H9 (cell line): ENCODE measurements at regions not wholly inside any gene's neighbourhood (a gene's known extent, or its start where the extent isn't known, plus 50 kb on each side); places are given as distances from the start of the nearest gene placed in this dataset.

Source experiments
- DNase-seq: peaks from one replicate; pipeline ENCODE4 v3.0.0-alpha.2; 2017
- H2AFZ ChIP-seq: one replicate; pipeline ENCODE4 v1.6.1; 2013; ENCODE audit warnings: mild to moderate bottlenecking, low read length, control low read depth, moderate library complexity
- H2AK5ac ChIP-seq: 2 replicates; pipeline ENCODE4 v1.6.1; 2013; ENCODE audit warnings: low read length, control low read depth, mixed read lengths; ENCODE audit not compliant: insufficient read length
- H2BK120ac ChIP-seq: one replicate; pipeline ENCODE4 v1.6.1; 2013; ENCODE audit warnings: low read depth, mild to moderate bottlenecking, low read length, control low read depth, inconsistent platforms; ENCODE audit not compliant: poor library complexity, severe bottlenecking
- H2BK12ac ChIP-seq: 2 replicates; pipeline ENCODE4 v1.6.1; 2013; ENCODE audit warnings: low read length, control low read depth, mixed read lengths, low read depth; ENCODE audit not compliant: insufficient read length
- H2BK15ac ChIP-seq: 2 replicates; pipeline ENCODE4 v1.6.1; 2013; ENCODE audit warnings: low read depth, low read length, control low read depth
- H2BK20ac ChIP-seq: one replicate; pipeline ENCODE4 v1.6.1; 2013; ENCODE audit warnings: low read depth, mild to moderate bottlenecking, low read length, control low read depth, inconsistent platforms; ENCODE audit not compliant: poor library complexity, severe bottlenecking
- H2BK5ac ChIP-seq: 2 replicates; pipeline ENCODE4 v1.6.1; 2013; ENCODE audit warnings: low read length, control low read depth, mixed read lengths; ENCODE audit not compliant: insufficient read length
- H3K14ac ChIP-seq: 2 replicates; pipeline ENCODE4 v1.6.1; 2013; ENCODE audit warnings: low read length, control low read depth; ENCODE audit not compliant: insufficient read depth
- H3K18ac ChIP-seq: 2 replicates; pipeline ENCODE4 v1.6.1; 2013; ENCODE audit warnings: low read depth, mild to moderate bottlenecking, mixed read lengths, low read length, control low read depth; ENCODE audit not compliant: insufficient read length
- H3K23ac ChIP-seq: 2 replicates; pipeline ENCODE4 v1.6.1; 2013; ENCODE audit warnings: low read length, control low read depth, mixed read lengths, low read depth; ENCODE audit not compliant: insufficient read length
- H3K23me2 ChIP-seq: 2 replicates; pipeline ENCODE4 v1.6.1; 2013; ENCODE audit warnings: low read depth, mild to moderate bottlenecking, mixed read lengths, low read length, control low read depth; ENCODE audit not compliant: insufficient read length, poor library complexity, severe bottlenecking
- H3K27ac ChIP-seq: 2 replicates; pipeline ENCODE4 v1.5.1; 2013; ENCODE audit warnings: low read length, control low read depth, mixed read lengths, low read depth; ENCODE audit not compliant: insufficient read length
- H3K27me3 ChIP-seq: 2 replicates; pipeline ENCODE4 v1.6.1; 2013; ENCODE audit warnings: low read length, control low read depth, inconsistent platforms; ENCODE audit not compliant: insufficient read depth
- H3K4ac ChIP-seq: 2 replicates; pipeline ENCODE4 v1.6.1; 2013; ENCODE audit warnings: low read depth, mild to moderate bottlenecking, control low read depth, inconsistent platforms, low read length, moderate library complexity
- H3K4me1 ChIP-seq: 2 replicates; pipeline ENCODE4 v1.6.1; 2013; ENCODE audit warnings: low read length, control low read depth, inconsistent platforms; ENCODE audit not compliant: insufficient read depth
- H3K4me2 ChIP-seq: 2 replicates; pipeline ENCODE4 v1.6.1; 2013; ENCODE audit warnings: low read length, control low read depth, mixed read lengths; ENCODE audit not compliant: insufficient read length, insufficient read depth
- H3K56ac ChIP-seq: 2 replicates; pipeline ENCODE4 v1.6.1; 2013; ENCODE audit warnings: low read depth, mild to moderate bottlenecking, mixed read lengths, low read length, control low read depth; ENCODE audit not compliant: insufficient read length
- H3K79me1 ChIP-seq: 2 replicates; pipeline ENCODE4 v1.6.1; 2013; ENCODE audit warnings: low read depth, mild to moderate bottlenecking, moderate library complexity, low read length, control low read depth, inconsistent platforms; ENCODE audit not compliant: insufficient read depth, poor library complexity, severe bottlenecking
- H3K79me2 ChIP-seq: 2 replicates; pipeline ENCODE4 v1.6.1; 2013; ENCODE audit warnings: low read length, control low read depth, inconsistent platforms; ENCODE audit not compliant: insufficient read depth
- H3K9ac ChIP-seq: 2 replicates; pipeline ENCODE4 v1.6.1; 2013; ENCODE audit warnings: low read length, control low read depth, mixed read lengths; ENCODE audit not compliant: insufficient read length; ENCODE audit errors: extremely low read depth
- H3K9me3 ChIP-seq: one replicate; pipeline ENCODE4 v1.6.1; 2013; ENCODE audit warnings: low read depth, low read length, inconsistent platforms; ENCODE audit not compliant: control insufficient read depth
- H3T11ph ChIP-seq: one replicate; pipeline ENCODE4 v1.6.1; 2013; ENCODE audit warnings: mild to moderate bottlenecking, low read length, control low read depth, inconsistent platforms
- H4K20me1 ChIP-seq: one replicate; pipeline ENCODE4 v1.6.1; 2013; ENCODE audit not compliant: control insufficient read depth, insufficient read length, insufficient read depth
- H4K5ac ChIP-seq: 2 replicates; pipeline ENCODE4 v1.6.1; 2013; ENCODE audit warnings: low read depth, mild to moderate bottlenecking, mixed read lengths, low read length, control low read depth; ENCODE audit not compliant: insufficient read length
- H4K8ac ChIP-seq: replicated peaks from 2 replicates; pipeline ENCODE4 v1.6.1; 2013; ENCODE audit warnings: low read length, control low read depth, mixed read lengths, low read depth; ENCODE audit not compliant: insufficient read length
- H4K91ac ChIP-seq: 2 replicates; pipeline ENCODE4 v1.6.1; 2013; ENCODE audit warnings: low read depth, mild to moderate bottlenecking, moderate library complexity, mixed read lengths, low read length, control low read depth; ENCODE audit not compliant: insufficient read length
- H3K27ac Mint-ChIP-seq, 3 experiments: 2 replicates in 2 of 3; 3 replicates in 1 of 3; pipeline ENCODE4 v1.8.0; 2020 to 2021; ENCODE audit warnings: mixed read lengths in 3 of 3, mild to moderate bottlenecking in 1 of 3, moderate library complexity in 1 of 3
- H3K27me3 Mint-ChIP-seq: 2 replicates; pipeline ENCODE4 v1.8.0; 2021; ENCODE audit warnings: low read depth, mild to moderate bottlenecking, moderate library complexity, mixed read lengths
- H3K36me3 Mint-ChIP-seq, 3 experiments: 2 replicates in 2 of 3; 3 replicates in 1 of 3; pipeline ENCODE4 v1.8.0; 2020 to 2021; ENCODE audit warnings: low read depth in 3 of 3, mixed read lengths in 3 of 3; ENCODE audit not compliant: insufficient read depth in 1 of 3
- H3K4me1 Mint-ChIP-seq, 2 experiments: 2 replicates each; pipeline ENCODE4 v1.8.0; 2020; ENCODE audit warnings: mixed read lengths in 2 of 2
- H3K4me3 Mint-ChIP-seq, 2 experiments: 2 replicates in 1 of 2; 3 replicates in 1 of 2; pipeline ENCODE4 v1.8.0; 2020 to 2021; ENCODE audit warnings: mild to moderate bottlenecking in 2 of 2, mixed read lengths in 2 of 2, moderate library complexity in 1 of 2
- H3K9me3 Mint-ChIP-seq, 2 experiments: 2 replicates in 1 of 2; 3 replicates in 1 of 2; pipeline ENCODE4 v1.8.0; 2020; ENCODE audit warnings: mild to moderate bottlenecking in 2 of 2, mixed read lengths in 2 of 2, moderate library complexity in 1 of 2
- WGBS: extraction: QIAGEN DNeasy Blood & Tissue Kit; methylation state at CpG from one replicate; pipeline ENCODE4 v1.1.7; 2013; ENCODE audit warnings: missing lambda C conversion rate, low lambda C conversion rate, mixed read lengths; ENCODE audit not compliant: insufficient read length; ENCODE audit errors: extremely low coverage; 5-methylcytosine and 5-hydroxymethylcytosine counted together
- TF ChIP-seq, protein P1 (sequence below): fragments of 200-600 bp; sonication (generic); conservative IDR thresholded peaks from 3 replicates; pipeline ENCODE4 v1.8.0; 2021; ENCODE audit warnings: antibody characterized with exemption, mild to moderate bottlenecking

DNA sequence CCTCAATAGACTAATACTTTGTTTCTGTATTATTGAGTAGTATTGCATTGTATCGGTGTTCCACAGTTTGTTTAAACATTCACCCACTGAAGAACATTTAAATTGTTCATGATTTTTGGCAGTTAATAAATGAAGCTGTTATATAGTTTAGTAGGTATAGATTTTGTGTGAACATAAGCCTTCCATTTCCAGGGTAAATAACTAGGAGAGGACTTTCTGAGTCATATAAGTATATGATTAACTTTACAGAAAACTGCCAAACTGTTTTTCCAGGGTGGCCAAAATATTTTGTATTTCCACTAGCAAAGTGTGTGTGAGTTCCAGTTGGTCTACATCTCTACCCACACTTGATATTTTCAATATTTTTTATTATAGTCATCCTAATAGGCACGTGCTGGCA, 70.0 kb upstream of the MLIP start:
- Mint-ChIP-seq H3K9me3 (no peaks in the 10 kb centered on the region), H3K27ac (no peak overlapping the region), H3K27me3 (no peaks in the 10 kb centered on the region), H3K36me3 (no peaks in the 10 kb centered on the region), H3K4me1 (no peaks in the 10 kb centered on the region), H3K4me3 (no peak overlapping the region)
- H2AK5ac ChIP-seq, result no peak overlapping the region
- H2BK12ac ChIP-seq, result no peak overlapping the region
- no peaks in the 10 kb centered on the region for H3K27me3 ChIP-seq
- no peak overlapping the region for H3K4me2 ChIP-seq
- H3T11ph ChIP-seq, result no peak overlapping the region
- WGBS, result no CpG with 5 or more reads among the region's 2 CpGs
- H3K79me1 ChIP-seq, result no peaks in the 10 kb centered on the region
- H3K18ac ChIP-seq, result no peak overlapping the region
- H3K4me1 ChIP-seq, result no peaks in the 10 kb centered on the region
- H3K14ac ChIP-seq, result no peak overlapping the region
- no peak overlapping the region for H2AFZ ChIP-seq
- H4K8ac ChIP-seq, result no peak overlapping the region
- TF ChIP-seq, protein P1, sequence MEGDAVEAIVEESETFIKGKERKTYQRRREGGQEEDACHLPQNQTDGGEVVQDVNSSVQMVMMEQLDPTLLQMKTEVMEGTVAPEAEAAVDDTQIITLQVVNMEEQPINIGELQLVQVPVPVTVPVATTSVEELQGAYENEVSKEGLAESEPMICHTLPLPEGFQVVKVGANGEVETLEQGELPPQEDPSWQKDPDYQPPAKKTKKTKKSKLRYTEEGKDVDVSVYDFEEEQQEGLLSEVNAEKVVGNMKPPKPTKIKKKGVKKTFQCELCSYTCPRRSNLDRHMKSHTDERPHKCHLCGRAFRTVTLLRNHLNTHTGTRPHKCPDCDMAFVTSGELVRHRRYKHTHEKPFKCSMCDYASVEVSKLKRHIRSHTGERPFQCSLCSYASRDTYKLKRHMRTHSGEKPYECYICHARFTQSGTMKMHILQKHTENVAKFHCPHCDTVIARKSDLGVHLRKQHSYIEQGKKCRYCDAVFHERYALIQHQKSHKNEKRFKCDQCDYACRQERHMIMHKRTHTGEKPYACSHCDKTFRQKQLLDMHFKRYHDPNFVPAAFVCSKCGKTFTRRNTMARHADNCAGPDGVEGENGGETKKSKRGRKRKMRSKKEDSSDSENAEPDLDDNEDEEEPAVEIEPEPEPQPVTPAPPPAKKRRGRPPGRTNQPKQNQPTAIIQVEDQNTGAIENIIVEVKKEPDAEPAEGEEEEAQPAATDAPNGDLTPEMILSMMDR, result no peak
- no peak overlapping the region for H2BK120ac ChIP-seq
- H3K9me3 ChIP-seq, result no peaks in the 10 kb centered on the region
- H4K20me1 ChIP-seq, result no peaks in the 10 kb centered on the region
- no peaks in the 10 kb centered on the region for H3K23me2 ChIP-seq
- no peak overlapping the region for H3K27ac ChIP-seq
- no peak overlapping the region for H4K91ac ChIP-seq
- H2BK20ac ChIP-seq, result no peak overlapping the region
- no peak for DNase-seq
- H3K4ac ChIP-seq, result no peak overlapping the region
- H3K9ac ChIP-seq, result no peak overlapping the region
- no peak overlapping the region for H2BK5ac ChIP-seq
- H4K5ac ChIP-seq, result no peak overlapping the region
- H2BK15ac ChIP-seq, result no peak overlapping the region
- no peak overlapping the region for H3K56ac ChIP-seq
- no peaks in the 10 kb centered on the region for H3K79me2 ChIP-seq
- H3K23ac ChIP-seq, result no peak overlapping the region
